H1 (cell line): ENCODE measurements at regions not wholly inside any gene's neighbourhood (a gene's known extent, or its start where the extent isn't known, plus 50 kb on each side); places are given as distances from the start of the nearest gene placed in this dataset.

ENCODE experiments used
- CTCF ChIA-PET: fragments of 300-600 bp; sonication (Branson Sonifier 250); formaldehyde crosslinking; loops from one replicate; lab custom pipeline; 2021; ENCODE audit not compliant: partially characterized antibody; lab: Charles Lee
- POLR2A ChIA-PET: fragments of 300-600 bp; sonication (Branson Sonifier 250); formaldehyde crosslinking; loops from one replicate; lab custom pipeline; 2021; ENCODE audit warnings: inconsistent platforms; ENCODE audit not compliant: partially characterized antibody; lab: Charles Lee
- DNase-seq, 2 experiments: peaks; one replicate each; pipeline versions ENCODE4 v3.0.0 to v3.0.0-alpha.2; 2010 to 2022; ENCODE audit warnings: low spot score in 2 of 2, low read depth in 1 of 2, mixed read lengths in 1 of 2
- FAIRE-seq: peaks from 2 replicates; lab custom pipeline; 2011; peaks lifted over from hg19 to GRCh38; lab: Jason Lieb, UNC
- H2AFZ ChIP-seq: 2 replicates; pipeline ENCODE4 v1.8.1; 2012; ENCODE audit warnings: low read length, inconsistent platforms
- H2AK5ac ChIP-seq: 2 replicates; pipeline ENCODE4 v1.6.1; 2013; ENCODE audit warnings: low read depth, low read length
- H2BK120ac ChIP-seq: replicated peaks from 2 replicates; pipeline ENCODE3; 2013; ENCODE audit warnings: low read depth, low read length, inconsistent platforms
- H2BK12ac ChIP-seq: 2 replicates; pipeline ENCODE4 v1.6.1; 2013; ENCODE audit warnings: low read depth, low read length
- H2BK15ac ChIP-seq: 2 replicates; pipeline ENCODE4 v1.6.1; 2013; ENCODE audit warnings: low read length
- H2BK20ac ChIP-seq: 2 replicates; pipeline ENCODE4 v1.6.1; 2013; ENCODE audit warnings: low read length
- H2BK5ac ChIP-seq: 2 replicates; pipeline ENCODE4 v1.6.1; 2013; ENCODE audit warnings: low read depth, low read length
- H3K14ac ChIP-seq: 2 replicates; pipeline ENCODE4 v1.6.1; 2013; ENCODE audit warnings: inconsistent platforms; ENCODE audit not compliant: insufficient read length
- H3K18ac ChIP-seq: 2 replicates; pipeline ENCODE4 v1.6.1; 2013; ENCODE audit warnings: low read length; ENCODE audit errors: extremely low read depth
- H3K23ac ChIP-seq: 2 replicates; pipeline ENCODE4 v1.6.1; 2013; ENCODE audit warnings: inconsistent platforms; ENCODE audit not compliant: insufficient read length
- H3K23me2 ChIP-seq: 2 replicates; pipeline ENCODE4 v1.6.1; 2013; ENCODE audit warnings: low read depth, low read length
- H3K27ac ChIP-seq: 2 replicates; pipeline ENCODE4 v1.6.1; 2011; ENCODE audit warnings: low read depth, low read length, inconsistent platforms
- H3K27me3 ChIP-seq, 4 experiments: replicated peaks in 1 of 4; 1 replicate in 1 of 4; 2 replicates in 3 of 4; pipeline versions ENCODE4 v1.6.1 to v1.8.1; 2011 to 2013; ENCODE audit warnings: low read length in 3 of 4, mild to moderate bottlenecking in 3 of 4, inconsistent platforms in 2 of 4, mixed read lengths in 2 of 4, moderate library complexity in 1 of 4; ENCODE audit not compliant: control insufficient read depth in 3 of 4, insufficient read depth in 3 of 4; ENCODE audit errors: extremely low read depth in 1 of 4
- H3K36me3 ChIP-seq, 4 experiments: 2 replicates each; pipeline versions ENCODE4 v1.6.1 to v1.8.1; 2011 to 2013; ENCODE audit warnings: mild to moderate bottlenecking in 4 of 4, low read length in 3 of 4, moderate library complexity in 2 of 4, control low read depth in 1 of 4, inconsistent platforms in 1 of 4; ENCODE audit not compliant: insufficient read depth in 4 of 4, control insufficient read depth in 2 of 4
- H3K4ac ChIP-seq: replicated peaks from 2 replicates; pipeline ENCODE3; 2013; ENCODE audit warnings: low read length, low read depth, mixed read lengths, inconsistent platforms; ENCODE audit not compliant: insufficient read length
- H3K4me1 ChIP-seq, 4 experiments: replicated peaks in 1 of 4; 1 replicate in 1 of 4; 2 replicates in 3 of 4; pipeline versions ENCODE4 v1.6.1 to v1.8.1; 2011 to 2013; ENCODE audit warnings: low read length in 3 of 4, inconsistent platforms in 2 of 4, mixed read lengths in 1 of 4; ENCODE audit not compliant: insufficient read depth in 4 of 4, control insufficient read depth in 3 of 4
- H3K4me2 ChIP-seq, 2 experiments: 2 replicates each; pipeline versions ENCODE4 v1.6.1 to v1.8.1; 2011 to 2013; ENCODE audit warnings: low read depth in 2 of 2, low read length in 2 of 2, control low read depth in 1 of 2, inconsistent platforms in 1 of 2, mild to moderate bottlenecking in 1 of 2; ENCODE audit not compliant: insufficient read depth in 1 of 2
- H3K4me3 ChIP-seq, 4 experiments: fragments of 200-600, 300-600 bp in 1 of 4; sonication (generic), shearing (Covaris generic), sonication (Bioruptor Twin) in 1 of 4; 2 replicates each; pipeline versions ENCODE4 v1.5.1 to v1.8.1; 2011 to 2016; ENCODE audit warnings: low read length in 4 of 4, low read depth in 3 of 4, control low read depth in 2 of 4, inconsistent platforms in 2 of 4, mild to moderate bottlenecking in 2 of 4, mixed read lengths in 1 of 4, moderate library complexity in 1 of 4; ENCODE audit not compliant: insufficient read depth in 2 of 4; ENCODE audit errors: extremely low read depth in 1 of 4
- H3K56ac ChIP-seq: replicated peaks from 2 replicates; pipeline ENCODE3; 2013; ENCODE audit warnings: low read depth, mild to moderate bottlenecking, mixed read lengths, low read length, inconsistent platforms; ENCODE audit not compliant: insufficient read length
- H3K79me1 ChIP-seq: 2 replicates; pipeline ENCODE4 v1.6.1; 2013; ENCODE audit warnings: low read depth, low read length, control low read depth
- H3K79me2 ChIP-seq, 2 experiments: 2 replicates each; pipeline versions ENCODE4 v1.6.1 to v1.8.1; 2012 to 2013; ENCODE audit warnings: low read length in 2 of 2, mild to moderate bottlenecking in 2 of 2, inconsistent platforms in 1 of 2; ENCODE audit not compliant: insufficient read depth in 2 of 2, control insufficient read depth in 1 of 2
- H3K9ac ChIP-seq, 4 experiments: replicated peaks in 1 of 4; 1 replicate in 1 of 4; 2 replicates in 3 of 4; pipeline versions ENCODE4 v1.6.1 to v1.8.1; 2011 to 2013; ENCODE audit warnings: low read depth in 3 of 4, low read length in 3 of 4, control low read depth in 2 of 4, mild to moderate bottlenecking in 2 of 4, moderate library complexity in 2 of 4, inconsistent platforms in 1 of 4; ENCODE audit errors: extremely low read depth in 1 of 4
- H3K9me3 ChIP-seq, 2 experiments: 2 replicates each; pipeline versions ENCODE4 v1.6.1 to v1.8.1; 2012 to 2013; ENCODE audit warnings: mild to moderate bottlenecking in 2 of 2, moderate library complexity in 2 of 2, control low read depth in 1 of 2, inconsistent platforms in 1 of 2, low read depth in 1 of 2, low read length in 1 of 2, mixed read lengths in 1 of 2; ENCODE audit not compliant: insufficient read depth in 2 of 2
- H4K20me1 ChIP-seq, 2 experiments: replicated peaks in 1 of 2; 2 replicates each; pipeline versions ENCODE3 to v1.8.1; 2011 to 2013; ENCODE audit warnings: inconsistent platforms in 2 of 2, low read length in 2 of 2, mild to moderate bottlenecking in 1 of 2; ENCODE audit not compliant: insufficient read depth in 2 of 2, control insufficient read depth in 1 of 2
- H4K5ac ChIP-seq: 2 replicates; pipeline ENCODE4 v1.6.1; 2013; ENCODE audit warnings: low read length, low read depth, mixed read lengths, inconsistent platforms; ENCODE audit not compliant: insufficient read length
- H4K8ac ChIP-seq: 2 replicates; pipeline ENCODE4 v1.8.0; 2013; ENCODE audit warnings: mild to moderate bottlenecking, moderate library complexity, low read length, inconsistent platforms; ENCODE audit not compliant: insufficient read depth; ENCODE audit errors: extremely low read depth
- H4K91ac ChIP-seq: replicated peaks from 2 replicates; pipeline ENCODE3; 2013; ENCODE audit warnings: low read length, mixed read lengths, inconsistent platforms; ENCODE audit not compliant: insufficient read length
- KDM1A ChIP-seq: fragments of 200-600, 300-600 bp; sonication (generic); IDR thresholded peaks from 2 replicates; pipeline ENCODE4 v1.7.1; 2016; ENCODE audit warnings: mild to moderate bottlenecking, low read length, borderline replicate concordance
- ZNF274 ChIP-seq: IDR thresholded peaks from 2 replicates; pipeline ENCODE4 v1.7.0; 2012; ENCODE audit warnings: low read length, borderline replicate concordance; ENCODE audit errors: extremely low read depth
- WGBS, 2 experiments: shearing (Covaris generic) in 1 of 2; methylation state at CpG; one replicate each; pipeline versions ENCODE4 v1.1.6 to v1.1.7; 2013 to 2015; ENCODE audit warnings: low lambda C conversion rate in 2 of 2, mixed read lengths in 2 of 2, inconsistent platforms in 1 of 2, low coverage in 1 of 2, missing lambda C conversion rate in 1 of 2; ENCODE audit not compliant: insufficient replicate concordance in 2 of 2, insufficient coverage in 1 of 2, insufficient read length in 1 of 2; ENCODE audit errors: extremely low coverage in 1 of 2, missing lambda C conversion rate in 1 of 2; 5-methylcytosine and 5-hydroxymethylcytosine counted together

GRCh38 chr11:45573728-45574127 lies 91.7 kb downstream of the CHST1 start:
- no peak overlapping the region for H3K14ac ChIP-seq
- no peaks in the 10 kb centered on the region for H3K9me3 ChIP-seq
- no peaks in the 10 kb centered on the region for H3K79me1 ChIP-seq
- H2AK5ac ChIP-seq: no peak overlapping the region
- no peak overlapping the region for H3K4ac ChIP-seq
- H4K91ac ChIP-seq: no peak overlapping the region
- H3K27me3 ChIP-seq: no peaks in the 10 kb centered on the region; a peak in 1 of 7 replicates
- no peak overlapping the region for H3K4me2 ChIP-seq
- no peak overlapping the region for H3K23ac ChIP-seq
- H4K20me1 ChIP-seq: peaks cover 0 to 2% of the 10 kb centered on the region in 2 experiments
- POLR2A ChIA-PET: interaction anchor here (1.2 kb wide), 1 partner anchor 11 kb away, joined by 3 read pairs; no protein-coding TSS in a partner anchor
- H3K27ac ChIP-seq: no peak overlapping the region
- no peak overlapping the region for H2BK120ac ChIP-seq
- H2BK5ac ChIP-seq: no peak overlapping the region
- FAIRE-seq (no peak), DNase-seq (no peak)
- CTCF ChIA-PET: interaction anchor here (1.1 to 2.0 kb wide), 3 partner anchors 12 to 198 kb away, joined by 3 to 6 read pairs (median 5); no protein-coding TSS in a partner anchor
- H3K23me2 ChIP-seq: no peaks in the 10 kb centered on the region
- no peak overlapping the region for H3K56ac ChIP-seq
- no peak overlapping the region for H4K8ac ChIP-seq
- no peaks in the 10 kb centered on the region for H3K36me3 ChIP-seq
- no peaks in the 10 kb centered on the region for H3K79me2 ChIP-seq
- H3K4me1 ChIP-seq: peaks cover 0 to 11% (median 7%) of the 10 kb centered on the region in 4 experiments
- no peak overlapping the region for H4K5ac ChIP-seq
- H2BK15ac ChIP-seq: no peak overlapping the region
- H3K18ac ChIP-seq: no peak overlapping the region
- no peak overlapping the region for H2BK12ac ChIP-seq
- H3K4me3 ChIP-seq: no peak overlapping the region
- WGBS, 2 experiments: 97% methylated on average over 5 of the region's 5 CpGs; no CpG with 5 or more reads in 1 of the 2 experiments
- H2AFZ ChIP-seq: no peak overlapping the region
- H2BK20ac ChIP-seq: no peak overlapping the region
- TF ChIP-seq ZNF274 (no peak), KDM1A (0 out of 2 replicates have a peak, but pooled peaks have one; percentile 12)
- H3K9ac ChIP-seq: no peak overlapping the region
